GM21576 (cell line): ENCODE measurements at regions not wholly inside any gene's neighbourhood (a gene's known extent, or its start where the extent isn't known, plus 50 kb on each side); places are given as distances from the start of the nearest gene placed in this dataset.

Source experiments
- ATAC-seq: cut with Tn5 transposase; IDR thresholded peaks from one replicate; pipeline ENCODE4 v1.9.1; 2021; ENCODE audit warnings: mild to moderate bottlenecking, moderate library complexity; ENCODE audit not compliant: unreplicated experiment

DNA sequence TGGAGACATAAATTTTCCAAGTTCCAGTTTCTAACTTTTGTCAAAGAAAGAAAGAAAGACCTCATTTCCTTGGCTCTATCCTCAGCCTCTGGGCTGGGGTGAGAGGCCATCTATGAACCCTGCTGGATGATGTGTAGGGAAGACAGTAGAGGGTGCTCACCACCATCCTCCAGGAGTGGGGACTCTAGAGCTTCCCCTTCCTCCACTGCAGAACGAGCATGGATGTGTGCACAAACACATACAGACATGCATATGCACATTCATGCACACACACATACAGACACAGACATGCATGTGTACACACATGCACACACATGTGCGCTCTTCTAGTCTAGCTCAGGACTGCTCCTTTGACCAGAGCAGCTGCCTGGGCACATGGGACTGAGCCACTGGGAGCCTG, 565.8 kb downstream of the BUD13 start:
- no peak for ATAC-seq

DNA sequence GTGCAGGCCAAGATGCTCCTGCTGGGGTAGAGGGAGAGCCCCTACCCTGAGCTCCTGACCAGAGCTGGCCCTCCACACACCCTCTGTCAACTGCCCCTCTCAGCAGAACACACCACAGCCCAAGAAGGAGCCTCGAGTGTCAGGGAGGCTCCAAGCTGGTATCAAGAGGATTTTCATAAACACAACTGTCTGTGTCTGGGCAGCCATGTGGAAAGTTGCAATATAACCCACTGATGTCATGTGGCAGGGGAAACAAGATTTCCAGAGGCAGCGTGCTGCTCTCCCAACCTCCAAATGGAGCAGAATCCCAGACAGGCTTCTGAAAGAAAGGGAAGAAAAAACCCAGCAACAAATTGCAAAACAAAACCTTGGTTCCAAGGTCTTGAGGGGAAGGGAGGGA, 569.9 kb downstream of the BUD13 start:
- no peak for ATAC-seq

DNA sequence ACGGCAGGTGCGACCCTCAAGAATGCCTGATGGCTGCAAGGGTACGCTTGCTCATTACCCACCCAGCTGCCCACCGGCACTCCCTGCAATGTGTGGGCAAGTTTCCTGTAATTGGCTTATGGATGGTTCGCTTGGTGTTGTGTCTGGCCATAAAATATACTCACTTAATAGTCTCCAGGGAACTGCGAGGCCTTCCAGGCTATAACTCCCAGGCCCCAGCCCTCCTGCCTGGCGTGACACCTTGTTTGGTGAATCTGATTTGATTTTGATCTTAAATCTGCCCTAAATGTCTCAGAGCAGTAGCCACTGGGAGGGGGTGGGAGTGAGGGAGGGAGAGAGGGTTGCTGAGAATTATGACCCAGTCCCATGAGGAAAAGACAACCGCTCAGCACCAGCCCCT, 572.2 kb downstream of the BUD13 start:
- ATAC-seq: no peak

DNA sequence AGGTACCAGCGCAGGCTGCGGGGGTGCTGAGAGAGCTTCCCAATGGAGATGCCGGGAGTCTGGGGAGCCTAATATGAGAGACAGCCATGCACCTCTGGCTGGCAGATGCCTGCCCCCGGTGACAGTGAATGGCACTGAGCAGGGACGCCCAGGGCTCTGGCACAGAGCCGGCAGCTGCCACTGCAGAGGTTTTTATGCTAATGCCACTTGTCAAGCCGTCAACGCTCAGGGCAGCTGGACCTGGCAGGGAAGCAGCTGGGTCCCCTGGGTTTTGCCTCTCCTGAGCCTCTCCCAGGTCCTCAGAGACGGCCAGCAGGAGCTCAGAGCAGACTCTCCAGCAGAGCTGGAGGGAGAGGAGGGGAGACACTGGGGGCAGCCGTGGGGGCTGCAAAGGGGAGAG, 573.6 kb downstream of the BUD13 start:
- ATAC-seq: no peak

DNA sequence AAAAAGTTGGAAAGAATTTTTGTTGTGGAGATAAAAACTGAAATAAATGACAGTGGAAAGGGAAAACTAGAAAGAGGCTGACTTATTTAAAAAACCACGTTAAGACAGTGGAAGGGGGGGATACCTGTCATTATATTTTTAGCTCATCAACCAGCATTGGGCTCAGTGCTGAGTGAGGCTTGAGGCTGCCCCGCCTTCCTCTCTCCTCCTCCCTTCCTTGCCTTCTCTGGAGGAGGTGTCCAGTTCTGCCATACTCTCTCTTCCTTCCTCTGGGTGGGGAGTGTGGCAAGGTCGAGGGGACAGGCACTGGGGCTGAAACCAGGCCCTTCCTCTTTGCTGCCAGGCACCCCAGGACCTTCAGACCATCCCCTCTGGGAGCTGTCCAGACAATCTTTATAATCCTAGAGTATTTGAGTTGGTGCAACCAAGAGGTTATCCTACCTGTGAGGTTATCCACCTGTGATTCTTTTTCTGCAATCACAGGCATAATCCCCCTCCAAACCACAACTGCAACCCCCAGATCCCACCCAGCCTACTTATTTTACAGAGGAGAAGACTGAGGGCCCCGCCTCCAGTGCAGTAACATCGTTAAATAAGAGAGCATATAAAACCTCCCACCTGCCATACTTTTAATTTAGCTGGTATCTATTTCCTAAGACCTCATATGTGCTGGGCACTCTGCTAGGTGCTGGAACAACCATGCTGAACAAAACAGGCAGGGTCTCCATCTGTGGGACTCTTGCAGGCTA, 578.5 kb downstream of the BUD13 start:
- no peak for ATAC-seq

DNA sequence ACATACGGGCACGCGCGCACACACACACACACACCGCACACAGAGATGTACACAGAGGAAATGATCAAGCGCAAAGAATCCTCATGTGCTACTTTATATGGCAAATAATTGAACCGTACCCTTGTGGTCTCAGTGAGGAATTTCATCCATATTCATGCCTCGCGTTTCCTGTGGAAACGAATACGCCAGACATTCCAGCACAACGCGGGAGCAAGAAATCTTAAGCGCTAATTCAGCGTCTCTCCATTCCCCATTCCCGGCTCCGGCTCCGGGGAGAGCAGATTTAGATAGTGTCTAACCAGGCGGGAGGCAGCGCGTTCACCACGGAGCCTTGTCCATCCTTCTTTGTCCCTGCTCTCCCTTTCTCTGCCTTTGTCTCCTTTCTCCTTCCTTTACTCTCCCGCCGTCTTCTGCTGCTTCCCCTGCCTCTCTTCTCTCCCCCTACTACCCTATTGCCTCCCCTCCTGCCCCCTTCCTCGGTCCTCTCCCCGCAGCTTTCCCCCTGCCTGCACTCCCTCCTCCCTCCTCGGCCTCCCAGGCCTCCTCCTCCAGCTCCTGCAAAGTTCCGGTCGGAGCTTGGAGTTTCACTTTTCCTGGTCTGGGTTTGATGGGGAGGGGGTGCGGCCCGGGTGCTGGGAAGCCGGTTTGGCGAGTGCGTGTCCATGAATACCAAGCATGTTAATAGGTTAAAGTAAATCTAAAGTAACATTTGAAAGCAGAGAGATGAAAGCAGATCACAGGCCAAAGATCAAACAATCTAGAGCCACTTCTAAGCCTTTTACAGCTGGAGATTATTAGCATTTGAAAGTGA, 579.3 kb downstream of the BUD13 start:
- no peak for ATAC-seq

DNA sequence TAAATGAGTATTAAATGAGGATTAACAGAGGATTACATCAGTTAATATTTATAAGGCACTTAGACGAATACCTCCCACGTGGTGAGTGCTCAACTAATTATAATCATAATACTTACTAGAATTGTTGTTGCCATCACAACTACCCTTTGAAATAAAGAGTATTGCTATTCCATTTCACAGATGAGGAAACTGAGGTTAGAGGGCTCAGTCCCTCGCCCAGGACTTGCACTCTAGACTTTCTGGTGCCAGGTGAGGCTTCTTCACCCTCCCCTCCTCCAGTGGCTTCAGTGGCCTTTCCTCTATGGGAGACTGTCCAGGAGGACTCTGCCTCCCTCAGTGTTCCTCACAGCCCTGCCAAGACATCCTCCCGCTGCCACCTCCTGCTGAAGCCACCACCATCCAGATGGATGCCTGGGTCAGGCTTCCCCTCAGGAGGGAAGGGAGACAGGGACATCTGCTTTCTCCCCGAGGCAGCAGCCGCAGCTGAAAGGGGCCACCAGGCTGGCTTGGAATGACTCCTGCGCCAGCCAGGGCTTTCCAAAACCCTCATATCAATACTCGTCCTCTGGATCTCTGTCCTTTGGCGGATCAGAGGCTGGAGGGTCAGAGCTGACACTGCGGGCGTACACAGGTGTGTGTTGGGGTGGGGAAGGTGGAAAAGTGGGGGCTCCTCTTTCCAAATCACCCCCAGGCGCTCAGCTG, 580.1 kb downstream of the BUD13 start:
- ATAC-seq: no peak

DNA sequence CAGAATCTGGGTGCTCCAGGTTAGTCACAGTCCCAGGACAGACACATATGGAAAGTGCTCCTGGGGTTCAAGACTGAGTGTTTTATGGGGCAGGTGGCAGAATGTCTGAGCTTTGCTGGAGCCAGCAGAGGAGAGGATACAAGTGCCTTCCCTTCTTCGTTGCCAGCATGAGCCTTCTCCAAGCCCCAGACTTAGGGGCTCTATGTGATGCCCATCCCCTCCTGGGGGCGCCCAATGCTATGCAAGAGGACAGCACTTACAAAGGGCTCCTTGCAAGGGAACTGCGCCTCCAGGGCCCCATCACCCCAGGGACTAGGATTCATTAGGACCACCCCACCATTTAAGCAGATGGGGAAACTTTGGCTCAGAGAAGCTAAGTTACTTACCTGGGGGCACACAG, 581.9 kb downstream of the BUD13 start:
- ATAC-seq: no peak

DNA sequence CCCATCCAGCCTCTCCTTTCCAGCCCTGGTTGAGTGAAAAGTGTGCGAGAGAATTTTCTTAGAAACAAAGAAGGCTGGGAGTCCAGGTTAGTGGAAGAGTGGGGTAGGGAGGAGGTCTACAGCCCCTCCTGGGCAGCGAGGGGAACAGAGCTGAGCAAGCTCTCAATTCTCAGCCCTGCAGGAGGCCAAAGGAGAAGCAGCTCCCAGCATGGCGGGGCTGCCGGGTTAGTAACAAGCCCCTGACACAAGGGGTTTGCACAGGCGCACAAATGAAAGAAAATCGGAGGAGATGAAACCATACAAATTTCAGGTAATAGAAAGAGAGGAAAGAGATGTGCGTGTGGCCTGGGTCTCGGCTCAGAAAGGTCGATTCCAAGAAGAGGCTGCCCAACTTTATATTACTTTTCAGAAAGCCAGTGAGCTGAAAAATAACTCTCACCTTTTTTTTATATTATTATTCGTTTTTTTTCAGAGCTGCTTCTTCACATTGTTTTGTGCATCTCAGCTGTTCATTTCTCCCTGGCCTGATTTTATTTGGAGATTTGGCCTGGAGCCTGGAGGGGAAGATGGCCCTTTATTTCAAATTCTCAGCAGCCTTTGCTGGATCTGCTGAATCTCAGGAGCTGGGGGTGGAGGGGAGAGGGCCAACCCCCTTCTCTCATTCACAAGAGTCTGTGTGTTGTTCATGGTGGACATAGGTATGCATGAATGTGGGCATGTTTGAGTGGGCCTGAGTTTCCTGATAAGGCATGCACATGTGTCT, 583.2 kb downstream of the BUD13 start:
- ATAC-seq: no peak

DNA sequence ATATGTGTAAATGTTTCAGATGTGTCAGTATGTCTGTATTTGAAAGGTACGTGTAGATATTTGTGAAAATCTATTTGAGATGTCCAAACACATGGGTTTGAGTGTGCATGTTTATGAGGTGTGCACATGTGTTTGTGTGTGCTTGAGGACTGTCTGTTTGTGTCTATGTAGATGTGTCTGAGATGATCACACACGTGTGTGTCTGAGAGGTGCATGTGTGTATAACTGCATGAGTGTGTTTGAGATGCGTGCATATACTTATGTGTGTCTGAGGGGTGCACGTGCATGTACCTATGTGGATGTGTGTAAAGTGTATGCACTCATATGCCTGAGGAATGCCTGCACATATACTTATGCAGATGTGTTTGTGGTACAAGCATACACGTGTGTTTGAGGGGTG, 584.4 kb downstream of the BUD13 start:
- ATAC-seq: no peak

DNA sequence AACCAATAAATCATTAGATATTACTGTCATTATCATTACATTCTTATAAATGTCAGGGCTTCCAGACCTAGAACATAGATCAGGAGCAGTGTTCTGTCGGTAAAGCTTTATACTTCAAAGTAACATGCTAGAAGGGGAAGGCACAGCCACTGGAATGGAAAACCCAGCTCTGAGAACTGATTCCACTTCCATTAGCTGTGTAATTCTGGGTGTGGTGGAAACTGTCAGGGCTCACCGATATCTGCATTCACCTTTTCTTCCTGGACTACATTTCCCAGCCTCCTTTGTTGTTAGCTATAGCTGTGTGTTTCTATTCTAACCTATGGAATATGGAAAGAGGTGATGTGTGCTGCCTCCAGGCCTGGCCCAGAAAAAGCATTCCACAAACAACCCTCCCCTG, 585.8 kb downstream of the BUD13 start:
- no peak for ATAC-seq

DNA sequence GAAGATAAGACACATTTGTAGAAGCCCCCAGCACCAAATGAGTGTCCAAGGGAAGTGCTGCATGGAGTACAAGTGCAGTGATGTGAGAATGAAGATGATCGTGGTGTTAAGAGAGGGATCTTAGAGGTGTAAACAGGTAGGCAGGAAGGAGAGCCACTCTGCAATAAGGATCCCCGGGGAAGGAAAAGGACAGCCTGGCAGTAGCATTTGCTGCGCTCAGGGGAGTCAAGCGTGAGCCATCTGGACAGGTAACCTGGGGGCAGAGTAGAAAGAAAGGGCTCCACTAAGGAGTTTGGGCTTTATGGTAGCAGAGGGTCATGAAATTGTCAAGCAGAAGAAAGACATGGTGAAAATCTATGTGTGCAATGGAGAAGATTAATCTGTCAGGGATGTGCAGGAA, 587.2 kb downstream of the BUD13 start:
- no peak for ATAC-seq

DNA sequence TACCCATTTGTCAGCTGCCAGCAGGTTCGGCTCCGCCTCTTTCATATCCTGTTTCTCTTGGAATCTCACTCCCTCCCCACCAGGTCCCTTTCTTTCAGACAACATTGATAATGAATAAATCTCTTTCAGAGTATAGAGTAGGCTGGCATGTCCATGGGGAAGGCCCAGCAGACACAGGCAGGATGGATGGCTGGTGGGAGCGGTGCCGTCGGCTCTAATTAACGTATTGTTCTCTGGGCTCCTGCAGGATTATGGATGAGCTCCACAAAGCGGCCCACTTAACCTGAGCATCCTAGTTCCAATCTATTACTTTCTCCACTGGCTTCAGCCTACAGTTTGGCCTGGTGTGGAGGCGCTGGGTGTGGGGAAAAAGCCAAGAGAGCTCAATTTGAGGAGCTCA, 588.0 kb downstream of the BUD13 start:
- no peak for ATAC-seq

DNA sequence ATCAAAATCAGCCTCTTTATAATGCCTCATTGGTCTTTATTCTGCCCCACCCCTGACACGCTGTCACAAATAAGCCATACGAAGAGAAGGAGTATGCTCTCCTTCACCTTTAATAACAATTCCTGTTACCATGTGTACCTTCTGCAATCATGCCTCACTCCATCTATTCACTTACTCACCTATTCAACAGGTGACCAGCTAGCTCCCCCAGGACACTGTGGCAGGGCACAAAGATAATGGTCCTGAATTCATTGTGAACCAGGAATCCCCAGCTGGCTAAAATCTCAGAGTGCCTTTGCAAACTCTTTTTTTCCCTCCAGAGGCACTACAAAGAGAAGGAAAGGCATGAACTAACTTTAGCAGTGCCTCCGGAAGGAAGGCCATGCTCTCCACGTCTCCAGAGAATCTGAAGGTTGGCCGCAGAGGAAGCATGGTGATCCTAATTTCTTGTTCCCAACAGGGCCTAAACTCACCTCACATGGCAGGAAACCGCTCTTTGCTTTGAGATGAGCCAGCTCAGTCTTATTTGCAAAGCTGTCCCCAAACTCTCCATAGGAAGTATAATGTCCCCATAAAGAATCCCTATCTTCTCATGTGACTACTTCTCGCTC, 590.3 kb downstream of the BUD13 start:
- no peak for ATAC-seq

DNA sequence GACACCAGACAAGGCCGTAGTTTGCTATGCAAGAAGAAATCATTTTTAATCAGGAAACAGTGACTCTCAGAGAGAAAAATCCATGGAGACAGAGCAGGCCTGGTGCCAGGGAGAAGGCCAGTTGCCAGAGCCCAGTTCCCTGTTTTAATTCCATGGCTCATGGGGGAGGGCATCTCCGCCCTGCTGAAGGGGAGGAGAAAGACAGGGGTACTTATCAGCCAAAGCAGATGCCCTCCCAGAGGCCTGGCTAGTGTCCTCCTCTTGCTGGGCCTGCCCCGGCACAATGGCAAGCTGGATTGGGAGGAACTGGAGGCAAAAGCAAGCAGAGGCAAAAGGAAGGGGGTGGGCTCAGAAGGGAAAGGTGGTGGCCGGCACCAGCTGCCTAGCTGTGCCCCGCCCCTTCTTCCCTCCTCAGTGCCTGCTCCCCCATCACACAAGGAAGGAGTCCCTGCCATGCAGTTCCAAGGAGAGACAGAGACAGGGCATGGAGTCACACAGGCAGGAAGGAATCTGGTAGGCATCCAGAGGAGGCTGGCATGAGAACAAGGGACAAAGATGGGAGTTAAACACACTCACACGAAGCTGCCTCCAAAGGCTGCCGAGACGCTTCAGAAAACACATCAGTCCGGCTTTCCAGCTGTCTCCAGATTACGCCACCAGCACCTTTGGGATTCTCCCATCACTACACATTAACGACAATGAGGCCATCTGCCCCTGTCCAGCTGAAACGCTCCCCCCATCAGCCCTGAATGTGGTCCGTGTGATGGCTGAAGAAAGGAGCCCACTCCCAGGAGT, 591.8 kb downstream of the BUD13 start:
- ATAC-seq: no peak

DNA sequence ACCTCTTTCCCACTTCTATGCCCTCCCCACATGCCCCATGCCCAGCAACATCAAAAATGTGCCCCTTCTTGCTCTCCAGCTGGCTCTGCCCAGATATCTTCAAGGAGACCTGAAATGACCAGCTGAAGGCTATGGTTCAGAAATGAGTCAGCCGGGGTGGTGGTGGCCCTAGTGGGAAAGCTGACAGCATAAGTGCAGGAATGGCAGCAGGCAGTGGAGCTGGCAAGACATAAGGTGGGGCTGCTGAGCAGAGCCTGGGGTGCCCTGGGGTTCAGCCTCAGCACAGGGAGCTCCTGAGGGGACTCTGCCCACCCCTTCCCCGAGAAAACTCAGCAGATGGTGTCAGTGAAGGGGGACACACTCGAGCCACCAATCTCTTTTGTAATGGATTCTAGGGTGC, 593.4 kb downstream of the BUD13 start:
- no peak for ATAC-seq

DNA sequence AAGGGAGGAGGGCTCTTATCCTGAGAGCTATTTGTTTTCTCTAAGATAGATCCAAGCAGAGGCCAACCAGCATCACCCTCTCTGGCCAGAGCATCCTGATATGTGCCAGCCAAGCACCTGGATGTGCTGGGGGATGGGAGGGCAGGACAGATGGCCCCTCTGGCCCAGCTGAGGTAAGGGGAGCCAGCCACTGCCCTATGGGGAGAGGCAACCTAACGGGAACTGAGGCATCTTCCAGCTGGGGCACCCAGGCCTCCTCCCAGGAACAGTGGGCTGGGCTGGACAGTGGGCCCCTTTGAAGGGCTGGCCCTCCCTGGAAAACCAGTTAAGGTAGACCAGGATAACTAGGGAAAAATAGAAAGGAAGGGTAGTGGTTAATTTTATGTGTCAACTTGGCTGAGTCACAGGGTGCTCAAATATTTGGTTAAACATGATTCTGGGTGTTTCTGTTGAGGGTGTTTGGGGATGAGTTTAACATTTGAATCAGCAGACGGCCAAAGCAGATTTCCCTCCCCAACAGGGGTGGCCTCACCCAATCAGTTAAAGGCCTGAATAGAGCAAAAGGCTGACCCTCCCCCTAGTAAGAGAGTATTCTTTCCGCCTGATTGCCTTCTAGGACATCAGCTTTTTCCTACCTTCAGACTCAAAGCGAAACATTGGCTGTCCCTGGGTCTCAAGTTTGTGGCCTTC, 595.1 kb downstream of the BUD13 start:
- ATAC-seq: no peak

DNA sequence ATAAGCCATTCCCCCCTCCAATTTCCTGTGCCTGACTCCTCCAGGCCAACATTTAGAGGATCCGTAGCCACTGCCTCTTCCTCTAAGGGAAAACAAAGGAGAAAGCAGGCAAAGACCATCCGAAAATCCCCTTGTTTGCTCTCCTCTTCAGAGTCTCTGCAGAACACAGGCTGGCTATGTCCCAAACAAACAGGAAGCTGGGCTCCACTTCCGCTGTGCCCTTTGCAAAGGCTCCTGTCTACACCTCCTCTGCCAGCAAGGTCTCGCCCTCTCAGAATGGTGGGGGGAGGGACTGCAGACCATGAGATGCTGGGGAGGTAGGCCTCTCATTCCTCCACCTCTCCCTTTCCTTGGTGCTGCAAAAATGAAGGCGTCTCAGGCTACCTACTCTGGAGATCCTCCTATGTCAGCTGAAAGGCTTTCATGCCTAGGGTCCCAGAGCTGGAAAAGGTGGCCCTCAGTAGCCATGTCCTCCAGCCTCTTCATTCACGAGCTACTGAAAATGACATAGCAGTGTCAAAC, 596.2 kb downstream of the BUD13 start:
- ATAC-seq: no peak

DNA sequence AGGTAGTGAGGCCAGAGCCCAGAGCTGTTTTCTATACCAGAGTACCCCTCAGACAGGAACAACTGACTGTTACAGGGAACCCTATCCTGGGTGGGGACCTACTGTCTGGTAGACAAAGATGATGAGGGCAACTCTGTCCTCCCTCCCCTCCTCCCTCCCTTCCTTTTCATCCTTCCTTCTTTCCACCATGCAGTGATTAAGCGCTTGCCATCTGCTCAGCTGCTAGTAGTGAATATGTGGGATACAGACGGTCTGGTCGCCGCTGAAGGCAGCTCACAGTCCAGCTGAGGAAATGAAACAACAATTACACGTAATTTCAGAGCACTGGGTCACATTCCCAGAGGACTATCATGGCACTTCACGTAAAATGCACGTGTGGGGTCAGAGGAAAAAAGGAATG, 597.1 kb downstream of the BUD13 start:
- no peak for ATAC-seq
